ENCODE measurements at regions not wholly inside any gene's neighbourhood (a gene's known extent, or its start where the extent isn't known, plus 50 kb on each side); places are given as distances from the start of the nearest gene placed in this dataset.

- Histone ChIP-seq H3K27me3 (ENCODE audit: low read length) (no peaks in the 10 kb centered on the region), H3K4me2 (ENCODE audit: low read depth, low read length, poor library complexity, severe bottlenecking) (no peak overlapping the region), H3K36me3 (ENCODE audit: insufficient read depth, low read length) (no peaks in the 10 kb centered on the region), H3K79me2 (ENCODE audit: low read length) (no peaks in the 10 kb centered on the region), H3K9ac (ENCODE audit: low read length) (no peak overlapping the region), H3K9me2 (replicated peaks; ENCODE audit: insufficient read depth, low read length) (no peaks in the 10 kb centered on the region), H3K27ac (ENCODE audit: low read length) (no peak overlapping the region), H2AFZ (ENCODE audit: low read length) (no peak overlapping the region), H3K4me3 (ENCODE audit: low read length) (no peak overlapping the region), H3K9me3 (ENCODE audit: low read length) (no peaks in the 10 kb centered on the region), H4K20me1 (ENCODE audit: insufficient read depth, low read depth, low read length) (no peaks in the 10 kb centered on the region), H3K4me1 (ENCODE audit: low read length) (no peaks in the 10 kb centered on the region)
- DNase-seq = no peak
Measured at GRCh38 chr3:144912968-144913367, 941.3 kb downstream of the DIPK2A start.

GRCh38 chr3:144915202-144915601 lies 943.6 kb downstream of the DIPK2A start:
- no peaks in the 10 kb centered on the region for H3K4me1 ChIP-seq (ENCODE audit: low read length)
- DNase-seq = no peak
- H3K36me3 ChIP-seq (ENCODE audit: insufficient read depth, low read length) = no peaks in the 10 kb centered on the region
- no peak overlapping the region for H3K27ac ChIP-seq (ENCODE audit: low read length)
- no peak overlapping the region for H3K4me3 ChIP-seq (ENCODE audit: low read length)
- H3K9me3 ChIP-seq (ENCODE audit: low read length) = no peaks in the 10 kb centered on the region
- H3K27me3 ChIP-seq (ENCODE audit: low read length) = no peaks in the 10 kb centered on the region
- H2AFZ ChIP-seq (ENCODE audit: low read length) = no peak overlapping the region
- no peak overlapping the region for H3K9ac ChIP-seq (ENCODE audit: low read length)
- no peaks in the 10 kb centered on the region for H3K79me2 ChIP-seq (ENCODE audit: low read length)
- no peaks in the 10 kb centered on the region for H4K20me1 ChIP-seq (ENCODE audit: insufficient read depth, low read depth, low read length)
- no peaks in the 10 kb centered on the region for H3K9me2 ChIP-seq (replicated peaks; ENCODE audit: insufficient read depth, low read length)
- H3K4me2 ChIP-seq (ENCODE audit: low read depth, low read length, poor library complexity, severe bottlenecking) = no peak overlapping the region

GRCh38 chr3:144921710-144922109 lies 950.1 kb downstream of the DIPK2A start:
- Histone ChIP-seq H3K27ac (ENCODE audit: low read length) (no peak overlapping the region), H3K9ac (ENCODE audit: low read length) (no peak overlapping the region), H3K79me2 (ENCODE audit: low read length) (no peaks in the 10 kb centered on the region), H2AFZ (ENCODE audit: low read length) (no peak overlapping the region), H3K4me3 (ENCODE audit: low read length) (no peak overlapping the region), H3K9me2 (replicated peaks; ENCODE audit: insufficient read depth, low read length) (no peaks in the 10 kb centered on the region), H3K4me2 (ENCODE audit: low read depth, low read length, poor library complexity, severe bottlenecking) (no peak overlapping the region), H3K27me3 (ENCODE audit: low read length) (no peaks in the 10 kb centered on the region), H3K9me3 (ENCODE audit: low read length) (no peaks in the 10 kb centered on the region), H4K20me1 (ENCODE audit: insufficient read depth, low read depth, low read length) (no peaks in the 10 kb centered on the region), H3K4me1 (ENCODE audit: low read length) (no peaks in the 10 kb centered on the region), H3K36me3 (ENCODE audit: insufficient read depth, low read length) (no peaks in the 10 kb centered on the region)
- no peak for DNase-seq

- no peaks in the 10 kb centered on the region for H3K4me1 ChIP-seq (ENCODE audit: low read length)
- H3K9me3 ChIP-seq (ENCODE audit: low read length) = 0 out of 2 replicates have a peak, but pooled peaks cover 3% of the 10 kb centered on the region
Measured at GRCh38 chr3:144923046-144923775, 951.6 kb downstream of the DIPK2A start.

GRCh38 chr3:144930431-144930830 lies 958.8 kb downstream of the DIPK2A start:
- H3K79me2 ChIP-seq (ENCODE audit: low read length) = no peaks in the 10 kb centered on the region
- no peak overlapping the region for H3K4me2 ChIP-seq (ENCODE audit: low read depth, low read length, poor library complexity, severe bottlenecking)
- no peak overlapping the region for H3K27ac ChIP-seq (ENCODE audit: low read length)
- H3K4me3 ChIP-seq (ENCODE audit: low read length) = no peak overlapping the region
- H3K9me3 ChIP-seq (ENCODE audit: low read length) = peaks cover 19% of the 10 kb centered on the region
- no peak for DNase-seq
- H3K9me2 ChIP-seq (replicated peaks; ENCODE audit: insufficient read depth, low read length) = no peaks in the 10 kb centered on the region
- H3K9ac ChIP-seq (ENCODE audit: low read length) = no peak overlapping the region
- H2AFZ ChIP-seq (ENCODE audit: low read length) = no peak overlapping the region
- no peaks in the 10 kb centered on the region for H3K36me3 ChIP-seq (ENCODE audit: insufficient read depth, low read length)
- no peaks in the 10 kb centered on the region for H3K4me1 ChIP-seq (ENCODE audit: low read length)
- H3K27me3 ChIP-seq (ENCODE audit: low read length) = no peaks in the 10 kb centered on the region
- no peaks in the 10 kb centered on the region for H4K20me1 ChIP-seq (ENCODE audit: insufficient read depth, low read depth, low read length)

More at GRCh38 chr3:144923046-144923775, 951.6 kb downstream of the DIPK2A start:
- no peaks in the 10 kb centered on the region for H3K27me3 ChIP-seq (ENCODE audit: low read length)
- no peaks in the 10 kb centered on the region for H3K79me2 ChIP-seq (ENCODE audit: low read length)
- DNase-seq = no peak
- H3K36me3 ChIP-seq (ENCODE audit: insufficient read depth, low read length) = no peaks in the 10 kb centered on the region
- no peak overlapping the region for H3K4me2 ChIP-seq (ENCODE audit: low read depth, low read length, poor library complexity, severe bottlenecking)
- no peak overlapping the region for H3K9ac ChIP-seq (ENCODE audit: low read length)
- H2AFZ ChIP-seq (ENCODE audit: low read length) = no peak overlapping the region
- no peak overlapping the region for H3K4me3 ChIP-seq (ENCODE audit: low read length)
- H4K20me1 ChIP-seq (ENCODE audit: insufficient read depth, low read depth, low read length) = no peaks in the 10 kb centered on the region
- H3K27ac ChIP-seq (ENCODE audit: low read length) = no peak overlapping the region
- H3K9me2 ChIP-seq (replicated peaks; ENCODE audit: insufficient read depth, low read length) = no peaks in the 10 kb centered on the region

- no peak overlapping the region for H2AFZ ChIP-seq (ENCODE audit: low read length)
- no peaks in the 10 kb centered on the region for H3K4me1 ChIP-seq (ENCODE audit: low read length)
- H3K36me3 ChIP-seq (ENCODE audit: insufficient read depth, low read length) = no peaks in the 10 kb centered on the region
- H3K4me2 ChIP-seq (ENCODE audit: low read depth, low read length, poor library complexity, severe bottlenecking) = no peak overlapping the region
- H3K9me2 ChIP-seq (replicated peaks; ENCODE audit: insufficient read depth, low read length) = no peaks in the 10 kb centered on the region
- H3K27me3 ChIP-seq (ENCODE audit: low read length) = no peaks in the 10 kb centered on the region
- H3K27ac ChIP-seq (ENCODE audit: low read length) = no peak overlapping the region
- H4K20me1 ChIP-seq (ENCODE audit: insufficient read depth, low read depth, low read length) = no peaks in the 10 kb centered on the region
- H3K9ac ChIP-seq (ENCODE audit: low read length) = no peak overlapping the region
- peaks cover 26% of the 10 kb centered on the region for H3K9me3 ChIP-seq (ENCODE audit: low read length)
- no peak for DNase-seq
- no peaks in the 10 kb centered on the region for H3K79me2 ChIP-seq (ENCODE audit: low read length)
- H3K4me3 ChIP-seq (ENCODE audit: low read length) = no peak overlapping the region
Measured at GRCh38 chr3:144931590-144931989, 960.0 kb downstream of the DIPK2A start.

- Histone ChIP-seq H3K4me1 (ENCODE audit: low read length) (no peaks in the 10 kb centered on the region), H3K4me3 (ENCODE audit: low read length) (no peak overlapping the region), H4K20me1 (ENCODE audit: insufficient read depth, low read depth, low read length) (no peaks in the 10 kb centered on the region), H3K9ac (ENCODE audit: low read length) (no peak overlapping the region), H3K27ac (ENCODE audit: low read length) (no peak overlapping the region), H3K27me3 (ENCODE audit: low read length) (no peaks in the 10 kb centered on the region), H3K9me3 (ENCODE audit: low read length) (peaks cover 17% of the 10 kb centered on the region; the same call in 1 of the 2 replicates), H3K36me3 (ENCODE audit: insufficient read depth, low read length) (no peaks in the 10 kb centered on the region), H3K79me2 (ENCODE audit: low read length) (no peaks in the 10 kb centered on the region), H3K4me2 (ENCODE audit: low read depth, low read length, poor library complexity, severe bottlenecking) (no peak overlapping the region), H2AFZ (ENCODE audit: low read length) (no peak overlapping the region), H3K9me2 (replicated peaks; ENCODE audit: insufficient read depth, low read length) (no peaks in the 10 kb centered on the region)
- no peak for DNase-seq
Measured at GRCh38 chr3:144942093-144942837, 970.6 kb downstream of the DIPK2A start.

- no peaks in the 10 kb centered on the region for H4K20me1 ChIP-seq (ENCODE audit: insufficient read depth, low read depth, low read length)
- H3K4me1 ChIP-seq (ENCODE audit: low read length) = no peaks in the 10 kb centered on the region
- no peak overlapping the region for H2AFZ ChIP-seq (ENCODE audit: low read length)
- no peaks in the 10 kb centered on the region for H3K36me3 ChIP-seq (ENCODE audit: insufficient read depth, low read length)
- no peaks in the 10 kb centered on the region for H3K27me3 ChIP-seq (ENCODE audit: low read length)
- H3K27ac ChIP-seq (ENCODE audit: low read length) = no peak overlapping the region
- peaks cover 17% of the 10 kb centered on the region; the same call in 1 of the 2 replicates for H3K9me3 ChIP-seq (ENCODE audit: low read length)
- H3K79me2 ChIP-seq (ENCODE audit: low read length) = no peaks in the 10 kb centered on the region
- H3K4me2 ChIP-seq (ENCODE audit: low read depth, low read length, poor library complexity, severe bottlenecking) = no peak overlapping the region
- H3K9ac ChIP-seq (ENCODE audit: low read length) = no peak overlapping the region
- no peak overlapping the region for H3K4me3 ChIP-seq (ENCODE audit: low read length)
- DNase-seq = no peak
- no peaks in the 10 kb centered on the region for H3K9me2 ChIP-seq (replicated peaks; ENCODE audit: insufficient read depth, low read length)
Measured at GRCh38 chr3:144942838-144943197, 971.2 kb downstream of the DIPK2A start.

Data from Karpas-422 (cell line).